22Rv1 (cell line): ENCODE measurements at regions not wholly inside any gene's neighbourhood (a gene's known extent, or its start where the extent isn't known, plus 50 kb on each side); places are given as distances from the start of the nearest gene placed in this dataset.

Source experiments
- ZFX ChIP-seq: fragments of 450-650 bp; IDR thresholded peaks from 2 replicates; pipeline ENCODE4 v1.6.1; 2017; ENCODE audit warnings: antibody characterized with exemption, borderline replicate concordance
- TF ChIP-seq, protein P1 (sequence below): fragments of 450-650 bp; IDR thresholded peaks from 2 replicates; pipeline ENCODE4 v1.5.1; 2017; ENCODE audit warnings: mild to moderate bottlenecking

DNA sequence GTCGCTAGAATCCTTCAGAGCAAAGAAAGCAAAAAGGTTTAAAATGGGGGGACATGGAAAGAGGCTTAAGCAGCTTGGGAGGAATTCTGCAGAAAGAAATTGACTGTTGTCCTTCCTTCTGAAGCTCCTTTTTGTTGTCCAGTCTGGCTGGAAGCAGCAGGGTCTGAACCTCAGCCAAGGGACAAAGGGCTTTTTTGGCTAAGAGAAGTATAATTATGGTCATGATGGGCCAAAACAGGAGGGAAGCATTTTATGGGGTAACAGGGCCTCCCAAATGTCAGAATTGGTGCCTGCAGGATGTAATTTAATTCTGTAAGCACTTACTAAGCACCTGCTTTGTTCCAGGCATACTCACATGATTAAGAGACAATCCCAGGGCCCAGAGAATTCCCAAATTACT lies 74.2 kb upstream of the CPEB2 start:
- TF ChIP-seq, protein P1, sequence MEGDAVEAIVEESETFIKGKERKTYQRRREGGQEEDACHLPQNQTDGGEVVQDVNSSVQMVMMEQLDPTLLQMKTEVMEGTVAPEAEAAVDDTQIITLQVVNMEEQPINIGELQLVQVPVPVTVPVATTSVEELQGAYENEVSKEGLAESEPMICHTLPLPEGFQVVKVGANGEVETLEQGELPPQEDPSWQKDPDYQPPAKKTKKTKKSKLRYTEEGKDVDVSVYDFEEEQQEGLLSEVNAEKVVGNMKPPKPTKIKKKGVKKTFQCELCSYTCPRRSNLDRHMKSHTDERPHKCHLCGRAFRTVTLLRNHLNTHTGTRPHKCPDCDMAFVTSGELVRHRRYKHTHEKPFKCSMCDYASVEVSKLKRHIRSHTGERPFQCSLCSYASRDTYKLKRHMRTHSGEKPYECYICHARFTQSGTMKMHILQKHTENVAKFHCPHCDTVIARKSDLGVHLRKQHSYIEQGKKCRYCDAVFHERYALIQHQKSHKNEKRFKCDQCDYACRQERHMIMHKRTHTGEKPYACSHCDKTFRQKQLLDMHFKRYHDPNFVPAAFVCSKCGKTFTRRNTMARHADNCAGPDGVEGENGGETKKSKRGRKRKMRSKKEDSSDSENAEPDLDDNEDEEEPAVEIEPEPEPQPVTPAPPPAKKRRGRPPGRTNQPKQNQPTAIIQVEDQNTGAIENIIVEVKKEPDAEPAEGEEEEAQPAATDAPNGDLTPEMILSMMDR, result no peak
- TF ChIP-seq ZFX, result no peak
